ENCODE measurements at regions not wholly inside any gene's neighbourhood (a gene's known extent, or its start where the extent isn't known, plus 50 kb on each side); places are given as distances from the start of the nearest gene placed in this dataset.

GRCh38 chr18:45337477-45337876 lies 277.8 kb upstream of the SLC14A2 start:
- TF ChIP-seq CTCF (conservative IDR thresholded peaks at IDR 0.05; ENCODE audit: low read depth, low read length) = no peak
- H3K27ac ChIP-seq = no peak overlapping the region
- H3K27me3 ChIP-seq (ENCODE audit: insufficient read depth, low read depth) = no peaks in the 10 kb centered on the region
- no peak overlapping the region for H2AFZ ChIP-seq (ENCODE audit: low read depth)
- no peaks in the 10 kb centered on the region for H3K4me1 ChIP-seq (ENCODE audit: low read depth, poor library complexity, severe bottlenecking)
- no peaks in the 10 kb centered on the region for H3K36me3 ChIP-seq (ENCODE audit: insufficient read depth)
- no peak overlapping the region for H3K9ac ChIP-seq
- no peaks in the 10 kb centered on the region for H4K20me1 ChIP-seq (ENCODE audit: insufficient read depth)
- no peak overlapping the region for H3K4me2 ChIP-seq
- no peak overlapping the region for H3K4me3 ChIP-seq (IDR thresholded peaks at IDR 0.05; ENCODE audit: insufficient read depth, low read depth, low read length)
- no peaks in the 10 kb centered on the region for H3K79me2 ChIP-seq (ENCODE audit: insufficient read depth, low read depth)

GRCh38 chr18:45339810-45340550 lies 275.3 kb upstream of the SLC14A2 start:
- no peaks in the 10 kb centered on the region for H3K36me3 ChIP-seq (ENCODE audit: insufficient read depth)
- no peak overlapping the region for H3K4me3 ChIP-seq (IDR thresholded peaks at IDR 0.05; ENCODE audit: insufficient read depth, low read depth, low read length)
- no peak overlapping the region for H3K27ac ChIP-seq
- no peak overlapping the region for H2AFZ ChIP-seq (ENCODE audit: low read depth)
- TF ChIP-seq CTCF (conservative IDR thresholded peaks at IDR 0.05; ENCODE audit: low read depth, low read length) = no peak
- no peaks in the 10 kb centered on the region for H3K27me3 ChIP-seq (ENCODE audit: insufficient read depth, low read depth)
- H3K4me1 ChIP-seq (ENCODE audit: low read depth, poor library complexity, severe bottlenecking) = no peaks in the 10 kb centered on the region
- H3K79me2 ChIP-seq (ENCODE audit: insufficient read depth, low read depth) = no peaks in the 10 kb centered on the region
- H3K9ac ChIP-seq = no peak overlapping the region
- H3K4me2 ChIP-seq = no peak overlapping the region
- H4K20me1 ChIP-seq (ENCODE audit: insufficient read depth) = no peaks in the 10 kb centered on the region

GRCh38 chr18:45340884-45341283 lies 274.4 kb upstream of the SLC14A2 start:
- no peak overlapping the region for H3K4me2 ChIP-seq

GRCh38 chr18:45341454-45341853 lies 273.8 kb upstream of the SLC14A2 start:
- Histone ChIP-seq H3K4me1 (ENCODE audit: low read depth, poor library complexity, severe bottlenecking) (no peaks in the 10 kb centered on the region), H2AFZ (ENCODE audit: low read depth) (no peak overlapping the region), H3K27ac (no peak overlapping the region), H3K27me3 (ENCODE audit: insufficient read depth, low read depth) (no peaks in the 10 kb centered on the region), H3K36me3 (ENCODE audit: insufficient read depth) (no peaks in the 10 kb centered on the region), H3K4me3 (IDR thresholded peaks at IDR 0.05; ENCODE audit: insufficient read depth, low read depth, low read length) (no peak overlapping the region), H3K4me2 (no peak overlapping the region), H3K9ac (no peak overlapping the region), H4K20me1 (ENCODE audit: insufficient read depth) (no peaks in the 10 kb centered on the region), H3K79me2 (ENCODE audit: insufficient read depth, low read depth) (no peaks in the 10 kb centered on the region)
- no peak for TF ChIP-seq CTCF (conservative IDR thresholded peaks at IDR 0.05; ENCODE audit: low read depth, low read length)

More at GRCh38 chr18:45340884-45341283, 274.4 kb upstream of the SLC14A2 start:
- Histone ChIP-seq H3K4me3 (IDR thresholded peaks at IDR 0.05; ENCODE audit: insufficient read depth, low read depth, low read length) (no peak overlapping the region), H4K20me1 (ENCODE audit: insufficient read depth) (no peaks in the 10 kb centered on the region), H2AFZ (ENCODE audit: low read depth) (no peak overlapping the region), H3K4me1 (ENCODE audit: low read depth, poor library complexity, severe bottlenecking) (no peaks in the 10 kb centered on the region), H3K9ac (no peak overlapping the region), H3K36me3 (ENCODE audit: insufficient read depth) (no peaks in the 10 kb centered on the region), H3K27me3 (ENCODE audit: insufficient read depth, low read depth) (no peaks in the 10 kb centered on the region), H3K27ac (no peak overlapping the region), H3K79me2 (ENCODE audit: insufficient read depth, low read depth) (no peaks in the 10 kb centered on the region)
- TF ChIP-seq CTCF (conservative IDR thresholded peaks at IDR 0.05; ENCODE audit: low read depth, low read length) = no peak

Measured in KMS-11 (cell line).